ENCODE measurements at regions not wholly inside any gene's neighbourhood (a gene's known extent, or its start where the extent isn't known, plus 50 kb on each side); places are given as distances from the start of the nearest gene placed in this dataset.

DNA sequence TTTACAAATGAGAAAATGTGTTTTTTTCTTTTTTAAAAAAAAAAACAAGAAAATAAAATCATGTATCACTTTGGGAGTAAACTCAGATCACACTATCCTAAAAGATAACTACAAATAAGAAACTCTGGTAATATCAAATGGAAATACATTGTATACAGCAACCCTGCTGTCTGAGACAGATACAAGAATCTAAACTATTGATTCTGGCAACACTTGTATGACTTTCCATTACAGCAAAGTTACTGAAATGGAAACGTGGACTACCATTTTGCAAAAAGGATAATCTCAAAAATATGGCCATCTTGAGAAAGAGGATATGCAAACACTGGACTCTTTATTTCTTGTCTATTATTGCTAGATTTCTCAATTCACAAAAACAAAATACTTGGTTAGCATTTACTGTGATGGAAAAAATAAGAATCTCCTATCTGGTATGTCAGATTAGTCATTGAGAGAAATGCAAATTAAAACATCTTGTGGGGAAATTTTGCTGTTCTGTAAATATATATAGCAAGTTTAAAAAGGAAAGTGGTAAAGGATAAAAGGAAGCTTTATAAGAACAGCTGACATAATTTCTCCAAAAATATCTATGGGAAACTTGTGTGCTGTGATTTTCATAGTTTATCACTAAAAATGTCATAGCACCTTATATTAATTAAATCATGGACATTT, 112.9 kb upstream of the FER start:
- Histone ChIP-seq H3K9me3 (ENCODE audit: insufficient read depth, low read length) (no peaks in the 10 kb centered on the region), H3K9ac (ENCODE audit: insufficient read length, low read depth) (no peak overlapping the region), H3K27me3 (ENCODE audit: insufficient read depth, insufficient read length) (no peaks in the 10 kb centered on the region), H3K4me1 (ENCODE audit: insufficient read depth, insufficient read length) (no peaks in the 10 kb centered on the region), H3K36me3 (ENCODE audit: insufficient read depth, insufficient read length, low read length) (no peaks in the 10 kb centered on the region), H3K4me3 (ENCODE audit: insufficient read length, low read depth) (no peak overlapping the region)
- TF ChIP-seq YY1 (IDR thresholded peaks at IDR 0.05; ENCODE audit: insufficient read depth, insufficient read length) (no peak), ZNF274 (IDR thresholded peaks at IDR 0.05; ENCODE audit: low read depth, low read length) (no peak), SUZ12 (IDR thresholded peaks at IDR 0.05; ENCODE audit: extremely low read depth, insufficient read depth, insufficient read length) (no peak)
- DNase-seq (ENCODE audit: low read depth, low spot score) = no peak

DNA sequence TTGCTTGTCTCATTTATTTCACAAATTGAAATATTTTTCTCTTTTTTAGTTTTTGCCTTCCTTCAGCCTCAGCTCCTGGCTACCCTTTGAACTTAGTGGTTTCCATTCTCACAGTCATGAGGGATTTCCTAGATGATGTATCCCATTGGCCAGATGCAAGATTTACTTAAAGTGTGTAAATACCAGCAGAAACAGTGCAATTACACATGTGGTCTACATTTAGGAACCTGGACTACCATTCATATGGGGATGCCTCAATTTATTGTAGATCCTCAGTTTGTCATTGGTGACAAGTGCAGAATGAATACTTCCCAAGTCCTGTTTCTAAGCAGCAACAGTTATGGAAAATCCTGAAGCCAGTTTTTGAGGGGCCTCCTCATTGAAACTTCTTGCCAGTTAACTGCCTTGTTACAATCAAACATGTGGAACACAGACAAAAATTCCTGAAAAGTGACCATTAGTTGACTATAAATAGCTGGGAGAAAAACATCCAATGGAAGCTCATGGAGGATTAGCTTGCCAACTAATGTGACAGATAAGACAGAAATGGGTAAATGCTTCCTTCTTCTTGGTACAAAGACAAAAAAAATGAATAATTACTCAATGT, 113.6 kb upstream of the FER start:
- DNase-seq (ENCODE audit: low read depth, low spot score) = no peak
- no peak for TF ChIP-seq YY1 (IDR thresholded peaks at IDR 0.05; ENCODE audit: insufficient read depth, insufficient read length)
- TF ChIP-seq SUZ12 (IDR thresholded peaks at IDR 0.05; ENCODE audit: extremely low read depth, insufficient read depth, insufficient read length) = no peak
- TF ChIP-seq ZNF274 (IDR thresholded peaks at IDR 0.05; ENCODE audit: low read depth, low read length) = no peak
- H3K9ac ChIP-seq (ENCODE audit: insufficient read length, low read depth) = no peak overlapping the region
- no peaks in the 10 kb centered on the region for H3K4me1 ChIP-seq (ENCODE audit: insufficient read depth, insufficient read length)
- no peaks in the 10 kb centered on the region for H3K9me3 ChIP-seq (ENCODE audit: insufficient read depth, low read length)
- H3K27me3 ChIP-seq (ENCODE audit: insufficient read depth, insufficient read length) = no peaks in the 10 kb centered on the region
- H3K36me3 ChIP-seq (ENCODE audit: insufficient read depth, insufficient read length, low read length) = no peaks in the 10 kb centered on the region
- no peak overlapping the region for H3K4me3 ChIP-seq (ENCODE audit: insufficient read length, low read depth)

DNA sequence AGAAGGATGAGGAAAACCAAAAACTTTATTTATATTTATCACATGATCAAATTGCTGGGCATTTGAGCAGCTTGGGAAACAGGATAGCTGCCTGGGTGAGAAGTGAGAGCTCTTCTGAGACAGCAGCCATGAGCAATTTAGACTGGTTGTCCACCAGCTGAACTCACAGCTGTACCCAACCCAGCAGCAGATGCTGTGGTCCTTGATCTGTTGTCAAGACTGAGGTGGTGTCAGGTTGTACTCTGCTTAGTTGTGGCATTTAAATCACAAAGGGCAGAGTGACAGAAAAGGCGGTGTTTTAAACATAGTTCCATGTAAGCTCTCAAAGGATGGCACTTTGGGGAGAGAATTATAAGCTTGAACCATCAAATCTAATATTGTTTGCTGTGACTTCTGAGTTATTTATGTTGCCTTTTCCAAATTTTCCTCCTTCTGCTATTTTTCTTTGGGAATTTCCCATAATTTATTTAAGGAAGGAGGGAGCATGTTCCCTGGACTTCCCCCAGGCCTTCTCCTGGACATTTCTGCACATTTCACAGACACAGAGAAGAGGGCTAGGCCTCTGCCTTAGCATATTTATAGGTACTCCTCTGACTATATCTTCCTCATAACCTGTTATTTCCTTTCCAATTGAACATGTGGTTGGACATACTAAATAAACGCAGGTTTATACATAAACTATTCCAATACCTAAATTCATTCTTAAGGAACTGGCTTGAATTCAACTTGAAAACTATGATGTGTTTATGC, 117.7 kb upstream of the FER start:
- TF ChIP-seq ZNF274 (IDR thresholded peaks at IDR 0.05; ENCODE audit: low read depth, low read length) (no peak), YY1 (IDR thresholded peaks at IDR 0.05; ENCODE audit: insufficient read depth, insufficient read length) (no peak), SUZ12 (IDR thresholded peaks at IDR 0.05; ENCODE audit: extremely low read depth, insufficient read depth, insufficient read length) (no peak)

GRCh38 chr5:108625654-108626053, 122.0 kb upstream of the FER start:
- DNase-seq (ENCODE audit: low read depth, low spot score) = no peak
- H3K9me3 ChIP-seq (ENCODE audit: insufficient read depth, low read length) = no peaks in the 10 kb centered on the region
- no peak overlapping the region for H3K4me3 ChIP-seq (ENCODE audit: insufficient read length, low read depth)
- TF ChIP-seq YY1 (IDR thresholded peaks at IDR 0.05; ENCODE audit: insufficient read depth, insufficient read length) (no peak), ZNF274 (IDR thresholded peaks at IDR 0.05; ENCODE audit: low read depth, low read length) (no peak), SUZ12 (IDR thresholded peaks at IDR 0.05; ENCODE audit: extremely low read depth, insufficient read depth, insufficient read length) (no peak)
- H3K27me3 ChIP-seq (ENCODE audit: insufficient read depth, insufficient read length) = no peaks in the 10 kb centered on the region
- H3K4me1 ChIP-seq (ENCODE audit: insufficient read depth, insufficient read length) = no peaks in the 10 kb centered on the region
- no peak overlapping the region for H3K9ac ChIP-seq (ENCODE audit: insufficient read length, low read depth)
- H3K36me3 ChIP-seq (ENCODE audit: insufficient read depth, insufficient read length, low read length) = no peaks in the 10 kb centered on the region

More for the DNA sequence above, 117.7 kb upstream of the FER start:
- no peak for DNase-seq (ENCODE audit: low read depth, low spot score)
- Histone ChIP-seq H3K9me3 (ENCODE audit: insufficient read depth, low read length) (no peaks in the 10 kb centered on the region), H3K36me3 (ENCODE audit: insufficient read depth, insufficient read length, low read length) (no peaks in the 10 kb centered on the region), H3K9ac (ENCODE audit: insufficient read length, low read depth) (no peak overlapping the region), H3K4me1 (ENCODE audit: insufficient read depth, insufficient read length) (no peaks in the 10 kb centered on the region), H3K27me3 (ENCODE audit: insufficient read depth, insufficient read length) (no peaks in the 10 kb centered on the region), H3K4me3 (ENCODE audit: insufficient read length, low read depth) (no peak overlapping the region)

- no peak for DNase-seq (ENCODE audit: low read depth, low spot score)
- H3K9ac ChIP-seq (ENCODE audit: insufficient read length, low read depth) = no peak overlapping the region
- no peak overlapping the region for H3K4me3 ChIP-seq (ENCODE audit: insufficient read length, low read depth)
- H3K4me1 ChIP-seq (ENCODE audit: insufficient read depth, insufficient read length) = no peaks in the 10 kb centered on the region
- TF ChIP-seq SUZ12 (IDR thresholded peaks at IDR 0.05; ENCODE audit: extremely low read depth, insufficient read depth, insufficient read length) = no peak
- TF ChIP-seq YY1 (IDR thresholded peaks at IDR 0.05; ENCODE audit: insufficient read depth, insufficient read length) = no peak
- TF ChIP-seq ZNF274 (IDR thresholded peaks at IDR 0.05; ENCODE audit: low read depth, low read length) = no peak
- H3K27me3 ChIP-seq (ENCODE audit: insufficient read depth, insufficient read length) = no peaks in the 10 kb centered on the region
- no peaks in the 10 kb centered on the region for H3K9me3 ChIP-seq (ENCODE audit: insufficient read depth, low read length)
- no peaks in the 10 kb centered on the region for H3K36me3 ChIP-seq (ENCODE audit: insufficient read depth, insufficient read length, low read length)
These were observed 123.9 kb upstream of the FER start for GRCh38 chr5:108623826-108624225.

- DNase-seq (ENCODE audit: low read depth, low spot score) = no peak
- H3K36me3 ChIP-seq (ENCODE audit: insufficient read depth, insufficient read length, low read length) = no peaks in the 10 kb centered on the region
- H3K4me3 ChIP-seq (ENCODE audit: insufficient read length, low read depth) = no peak overlapping the region
- no peaks in the 10 kb centered on the region for H3K27me3 ChIP-seq (ENCODE audit: insufficient read depth, insufficient read length)
- H3K9me3 ChIP-seq (ENCODE audit: insufficient read depth, low read length) = 0 out of 2 replicates have a peak, but pooled peaks cover 5% of the 10 kb centered on the region
- no peaks in the 10 kb centered on the region for H3K4me1 ChIP-seq (ENCODE audit: insufficient read depth, insufficient read length)
- TF ChIP-seq YY1 (IDR thresholded peaks at IDR 0.05; ENCODE audit: insufficient read depth, insufficient read length) = no peak
- no peak for TF ChIP-seq ZNF274 (IDR thresholded peaks at IDR 0.05; ENCODE audit: low read depth, low read length)
- TF ChIP-seq SUZ12 (IDR thresholded peaks at IDR 0.05; ENCODE audit: extremely low read depth, insufficient read depth, insufficient read length) = no peak
- no peak overlapping the region for H3K9ac ChIP-seq (ENCODE audit: insufficient read length, low read depth)
These were observed 127.2 kb upstream of the FER start for GRCh38 chr5:108620516-108620915.

- H3K4me1 ChIP-seq (ENCODE audit: insufficient read depth, insufficient read length) = no peaks in the 10 kb centered on the region
- H3K9ac ChIP-seq (ENCODE audit: insufficient read length, low read depth) = no peak overlapping the region
- no peak overlapping the region for H3K4me3 ChIP-seq (ENCODE audit: insufficient read length, low read depth)
- TF ChIP-seq SUZ12 (IDR thresholded peaks at IDR 0.05; ENCODE audit: extremely low read depth, insufficient read depth, insufficient read length) (no peak), ZNF274 (IDR thresholded peaks at IDR 0.05; ENCODE audit: low read depth, low read length) (no peak), YY1 (IDR thresholded peaks at IDR 0.05; ENCODE audit: insufficient read depth, insufficient read length) (no peak)
- H3K36me3 ChIP-seq (ENCODE audit: insufficient read depth, insufficient read length, low read length) = no peaks in the 10 kb centered on the region
- DNase-seq (ENCODE audit: low read depth, low spot score) = no peak
- H3K9me3 ChIP-seq (ENCODE audit: insufficient read depth, low read length) = 0 out of 2 replicates have a peak, but pooled peaks cover 5% of the 10 kb centered on the region
- no peaks in the 10 kb centered on the region for H3K27me3 ChIP-seq (ENCODE audit: insufficient read depth, insufficient read length)
These were observed 127.9 kb upstream of the FER start for GRCh38 chr5:108619815-108620214.

Data from NT2/D1 (cell line).